ENCODE measurements at regions not wholly inside any gene's neighbourhood (a gene's known extent, or its start where the extent isn't known, plus 50 kb on each side); places are given as distances from the start of the nearest gene placed in this dataset.

GRCh38 chrX:36443007-36443406, 523.5 kb downstream of the CFAP47 start (continued):
- TF ChIP-seq ETS1 (IDR thresholded peaks at IDR 0.05) = no peak
- no peak for TF ChIP-seq CTCF (conservative IDR thresholded peaks at IDR 0.05; ENCODE audit: low read depth in 2 of 2)
- TF ChIP-seq EZH2phosphoT487 (IDR thresholded peaks at IDR 0.05; ENCODE audit: unreplicated experiment) = no peak
- no peak for TF ChIP-seq POLR2AphosphoS5 (IDR thresholded peaks at IDR 0.05; ENCODE audit: low read depth)
- no peak for TF ChIP-seq ZNF331 (CRISPR knock-in tag; IDR thresholded peaks at IDR 0.05; ENCODE audit: low read depth)
- TF ChIP-seq REST (IDR thresholded peaks at IDR 0.05; ENCODE audit: unreplicated experiment) = no peak

- Histone ChIP-seq H2AFZ (no peak overlapping the region), H3K36me3 (ENCODE audit: insufficient read depth) (no peaks in the 10 kb centered on the region), H3F3A (replicated peaks; ENCODE audit: low read depth) (no peaks in the 10 kb centered on the region), H3K79me2 (replicated peaks; ENCODE audit: insufficient read depth) (no peaks in the 10 kb centered on the region), H3K4me3 (no peak overlapping the region), H3K4me1 (ENCODE audit: insufficient read depth) (no peaks in the 10 kb centered on the region), H4K20me1 (replicated peaks; ENCODE audit: insufficient read depth) (no peaks in the 10 kb centered on the region), H3K4me2 (no peak overlapping the region), H3K27ac (ENCODE audit: low read depth) (no peak overlapping the region), H3K27me3 (ENCODE audit: insufficient read depth) (no peaks in the 10 kb centered on the region), H3K9me2 (ENCODE audit: insufficient read depth) (no peaks in the 10 kb centered on the region)
- Mint-ChIP-seq H3K27me3 (ENCODE audit: insufficient read depth, low read depth, poor library complexity) (no peaks in the 10 kb centered on the region), H3K27ac (no peak overlapping the region), H3K9me3 (peaks cover 6% of the 10 kb centered on the region; the same call in 1 of the 3 replicates), H3K36me3 (ENCODE audit: low read depth) (no peaks in the 10 kb centered on the region), H3K4me3 (no peak overlapping the region), H3K4me1 (no peaks in the 10 kb centered on the region)
- DNase-seq (ENCODE audit: low spot score) (no peak), ATAC-seq (no peak)
- no peak for TF ChIP-seq CREB1 (CRISPR knock-in tag; IDR thresholded peaks at IDR 0.05; ENCODE audit: low read depth)
- no peak for TF ChIP-seq REST (IDR thresholded peaks at IDR 0.05; ENCODE audit: unreplicated experiment)
- no peak for TF ChIP-seq JUNB (IDR thresholded peaks at IDR 0.05; ENCODE audit: unreplicated experiment)
- TF ChIP-seq NANOG (IDR thresholded peaks at IDR 0.05; ENCODE audit: borderline replicate concordance) = no peak
- no peak for TF ChIP-seq POLR2AphosphoS5 (IDR thresholded peaks at IDR 0.05; ENCODE audit: low read depth)
- no peak for TF ChIP-seq ZNF331 (CRISPR knock-in tag; IDR thresholded peaks at IDR 0.05; ENCODE audit: low read depth)
- no peak for TF ChIP-seq ZNF114 (CRISPR knock-in tag; IDR thresholded peaks at IDR 0.05)
- no peak for TF ChIP-seq STAT1 (IDR thresholded peaks at IDR 0.05; ENCODE audit: unreplicated experiment)
Observed at GRCh38 chrX:36445566-36445965, 526.0 kb downstream of the CFAP47 start.
